Central memory CD8-positive, alpha-beta T cell (primary cell): ENCODE measurements at regions not wholly inside any gene's neighbourhood (a gene's known extent, or its start where the extent isn't known, plus 50 kb on each side); places are given as distances from the start of the nearest gene placed in this dataset.

Experiments used
- ATAC-seq: fragments of 150-1000 bp; cut with Tn5 transposase; replicated peaks from 2 replicates; pipeline ENCODE4 v1.10.0; 2022; ENCODE audit warnings: mild to moderate bottlenecking, moderate FRiP score, moderate number of reproducible peaks; ENCODE audit not compliant: poor library complexity, severe bottlenecking; ENCODE audit errors: extremely low read depth
- DNase-seq, 2 donors: peaks; one replicate each; pipeline ENCODE4 v3.0.0; 2021; ENCODE audit warnings: low spot score in 2 of 2
- H3K27ac Mint-ChIP-seq: one replicate; pipeline ENCODE4 v1.8.0; 2022; ENCODE audit warnings: low read depth, mild to moderate bottlenecking, moderate library complexity, mixed read lengths
- H3K27me3 Mint-ChIP-seq: one replicate; pipeline ENCODE4 v1.8.0; 2022; ENCODE audit warnings: mixed read lengths
- H3K36me3 Mint-ChIP-seq: one replicate; pipeline ENCODE4 v1.8.0; 2022; ENCODE audit warnings: mild to moderate bottlenecking, moderate library complexity, mixed read lengths; ENCODE audit not compliant: insufficient read depth
- H3K4me1 Mint-ChIP-seq: one replicate; pipeline ENCODE4 v1.8.0; 2022; ENCODE audit warnings: mixed read lengths
- H3K4me3 Mint-ChIP-seq: one replicate; pipeline ENCODE4 v1.8.0; 2022; ENCODE audit warnings: mild to moderate bottlenecking, moderate library complexity, mixed read lengths
- H3K9me3 Mint-ChIP-seq: one replicate; pipeline ENCODE4 v1.8.0; 2022; ENCODE audit warnings: mixed read lengths

DNA sequence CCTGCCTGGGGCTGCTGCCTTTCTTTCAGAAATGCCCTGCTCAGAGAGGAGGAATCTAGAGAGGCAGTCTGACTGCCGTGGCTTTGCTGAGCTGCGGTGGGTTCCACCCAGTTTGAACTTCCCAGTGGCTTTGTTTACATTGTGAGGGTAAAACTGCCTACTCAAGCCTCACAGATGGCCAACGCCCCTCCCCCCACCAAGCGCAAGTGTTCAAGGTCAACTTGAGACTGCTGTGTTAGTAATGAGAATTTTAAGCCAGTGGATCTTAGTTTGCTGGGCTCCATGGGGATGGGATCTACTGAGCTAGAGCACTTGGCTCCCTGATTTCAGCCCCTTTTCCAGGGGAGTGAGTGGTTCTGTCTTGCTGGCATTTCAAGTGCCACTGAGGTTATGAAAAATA, 819.2 kb downstream of the NLGN4Y start:
- no peak overlapping the region for H3K27ac Mint-ChIP-seq
- DNase-seq, result no peak
- no peaks in the 10 kb centered on the region for H3K4me1 Mint-ChIP-seq
- H3K4me3 Mint-ChIP-seq, result no peak overlapping the region
- H3K27me3 Mint-ChIP-seq, result peaks cover 42% of the 10 kb centered on the region
- no peak for ATAC-seq
- peaks cover 1% of the 10 kb centered on the region for H3K36me3 Mint-ChIP-seq
- H3K9me3 Mint-ChIP-seq, result peaks cover 6% of the 10 kb centered on the region

- no peak for DNase-seq
- ATAC-seq, result no peak
- peaks cover 40% of the 10 kb centered on the region for H3K27me3 Mint-ChIP-seq
- H3K9me3 Mint-ChIP-seq, result peaks cover 6% of the 10 kb centered on the region
- no peak overlapping the region for H3K27ac Mint-ChIP-seq
- H3K4me1 Mint-ChIP-seq, result no peaks in the 10 kb centered on the region
- H3K36me3 Mint-ChIP-seq, result peaks cover 1% of the 10 kb centered on the region
- H3K4me3 Mint-ChIP-seq, result no peak overlapping the region
Measured at GRCh38 chrY:15345471-15346155, 821.3 kb downstream of the NLGN4Y start.

- peaks cover 1% of the 10 kb centered on the region for H3K36me3 Mint-ChIP-seq
- no peak overlapping the region for H3K27ac Mint-ChIP-seq
- ATAC-seq (no peak), DNase-seq (no peak)
- H3K27me3 Mint-ChIP-seq, result peaks cover 34% of the 10 kb centered on the region
- no peak overlapping the region for H3K4me3 Mint-ChIP-seq
- no peaks in the 10 kb centered on the region for H3K9me3 Mint-ChIP-seq
- H3K4me1 Mint-ChIP-seq, result no peaks in the 10 kb centered on the region
Measured at GRCh38 chrY:15349351-15349750, 825.0 kb downstream of the NLGN4Y start.

DNA sequence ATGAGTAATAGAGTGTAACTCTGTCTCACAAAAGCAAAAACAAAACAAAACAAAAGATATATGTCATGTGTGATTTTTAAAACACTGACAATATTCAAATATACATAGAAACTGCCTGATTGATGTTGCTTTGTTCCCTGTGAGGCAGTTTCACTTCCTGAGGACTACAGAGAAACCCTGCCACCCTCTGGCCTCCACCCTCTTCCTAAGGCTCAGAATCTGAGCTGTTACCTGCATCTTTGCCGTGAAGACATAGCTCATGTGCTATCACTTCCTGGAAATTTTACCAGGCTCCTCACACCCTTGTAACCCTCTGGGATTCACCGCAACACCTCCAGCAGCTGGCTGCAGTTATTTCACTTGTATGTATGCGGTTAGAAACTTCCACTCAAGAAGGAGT, 831.0 kb downstream of the NLGN4Y start:
- ATAC-seq (peak; percentile 63), DNase-seq (no peak)
- H3K9me3 Mint-ChIP-seq, result no peaks in the 10 kb centered on the region
- H3K27ac Mint-ChIP-seq, result no peak overlapping the region
- no peak overlapping the region for H3K4me3 Mint-ChIP-seq
- H3K36me3 Mint-ChIP-seq, result no peaks in the 10 kb centered on the region
- no peaks in the 10 kb centered on the region for H3K27me3 Mint-ChIP-seq
- peaks cover 5% of the 10 kb centered on the region for H3K4me1 Mint-ChIP-seq

GRCh38 chrY:15360471-15360870, 836.1 kb downstream of the NLGN4Y start:
- H3K4me1 Mint-ChIP-seq, result peaks cover 3% of the 10 kb centered on the region
- peaks cover 9% of the 10 kb centered on the region for H3K27me3 Mint-ChIP-seq
- H3K27ac Mint-ChIP-seq, result no peak overlapping the region
- H3K36me3 Mint-ChIP-seq, result no peaks in the 10 kb centered on the region
- no peaks in the 10 kb centered on the region for H3K9me3 Mint-ChIP-seq
- DNase-seq (no peak), ATAC-seq (no peak)
- H3K4me3 Mint-ChIP-seq, result no peak overlapping the region

- no peak for DNase-seq
- H3K36me3 Mint-ChIP-seq, result no peaks in the 10 kb centered on the region
- H3K27me3 Mint-ChIP-seq, result peaks cover 28% of the 10 kb centered on the region
- no peaks in the 10 kb centered on the region for H3K9me3 Mint-ChIP-seq
- H3K4me3 Mint-ChIP-seq, result no peak overlapping the region
- H3K4me1 Mint-ChIP-seq, result no peaks in the 10 kb centered on the region
- H3K27ac Mint-ChIP-seq, result no peak overlapping the region
- no peak for ATAC-seq
Measured at GRCh38 chrY:15364996-15365395, 840.7 kb downstream of the NLGN4Y start.

DNA sequence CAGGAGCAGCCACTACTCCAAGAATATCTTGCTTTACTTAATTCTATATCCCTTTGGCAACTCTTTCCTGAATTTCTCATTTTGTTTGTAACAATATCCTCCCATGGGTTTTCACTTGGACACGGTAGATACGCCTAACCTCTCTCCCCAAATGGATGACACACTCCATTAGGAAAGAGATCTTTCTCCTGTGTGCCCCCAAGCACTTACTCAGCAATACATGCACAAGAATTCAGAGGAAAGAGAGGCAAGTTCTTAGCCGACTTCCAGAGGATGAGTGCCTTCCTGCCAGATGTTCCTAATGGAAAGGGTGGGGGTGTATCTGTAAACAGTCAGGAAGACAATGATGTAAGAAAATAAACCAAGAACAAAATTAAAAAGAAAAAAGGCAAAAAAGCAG, 844.5 kb downstream of the NLGN4Y start:
- Mint-ChIP-seq H3K4me1 (no peaks in the 10 kb centered on the region), H3K9me3 (no peaks in the 10 kb centered on the region), H3K27me3 (peaks cover 35% of the 10 kb centered on the region), H3K27ac (no peak overlapping the region), H3K36me3 (no peaks in the 10 kb centered on the region), H3K4me3 (no peak overlapping the region)
- DNase-seq, result no peak
- ATAC-seq, result no peak

DNA sequence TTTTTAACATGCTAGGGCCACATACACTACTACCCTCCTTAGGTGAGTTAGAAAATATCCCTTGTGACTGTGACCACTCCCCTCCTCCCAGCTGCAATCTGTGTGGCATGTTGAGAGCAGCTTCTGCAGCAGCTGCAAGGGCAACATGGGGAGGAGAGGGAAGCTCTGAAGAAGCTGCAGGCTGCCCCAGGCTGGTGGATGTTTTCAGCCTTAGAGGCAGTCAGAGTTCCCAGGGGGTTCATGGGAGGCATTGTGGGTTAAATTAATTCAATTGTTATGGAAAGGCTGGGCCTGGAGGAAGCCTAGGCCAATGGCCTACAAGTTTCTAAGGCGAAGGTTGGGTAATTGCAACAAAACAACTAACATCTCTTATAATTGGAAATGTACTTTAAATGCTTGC, 860.8 kb downstream of the NLGN4Y start:
- no peaks in the 10 kb centered on the region for H3K4me1 Mint-ChIP-seq
- ATAC-seq (no peak), DNase-seq (no peak)
- H3K27me3 Mint-ChIP-seq, result no peaks in the 10 kb centered on the region
- no peaks in the 10 kb centered on the region for H3K9me3 Mint-ChIP-seq
- no peak overlapping the region for H3K27ac Mint-ChIP-seq
- H3K36me3 Mint-ChIP-seq, result no peaks in the 10 kb centered on the region
- H3K4me3 Mint-ChIP-seq, result no peak overlapping the region

- Mint-ChIP-seq H3K36me3 (no peaks in the 10 kb centered on the region), H3K4me3 (no peak overlapping the region), H3K27ac (no peak overlapping the region), H3K27me3 (no peaks in the 10 kb centered on the region), H3K4me1 (no peaks in the 10 kb centered on the region), H3K9me3 (no peaks in the 10 kb centered on the region)
- DNase-seq, result no peak
- ATAC-seq, result no peak
Measured at GRCh38 chrY:15397556-15398280, 873.4 kb downstream of the NLGN4Y start.

DNA sequence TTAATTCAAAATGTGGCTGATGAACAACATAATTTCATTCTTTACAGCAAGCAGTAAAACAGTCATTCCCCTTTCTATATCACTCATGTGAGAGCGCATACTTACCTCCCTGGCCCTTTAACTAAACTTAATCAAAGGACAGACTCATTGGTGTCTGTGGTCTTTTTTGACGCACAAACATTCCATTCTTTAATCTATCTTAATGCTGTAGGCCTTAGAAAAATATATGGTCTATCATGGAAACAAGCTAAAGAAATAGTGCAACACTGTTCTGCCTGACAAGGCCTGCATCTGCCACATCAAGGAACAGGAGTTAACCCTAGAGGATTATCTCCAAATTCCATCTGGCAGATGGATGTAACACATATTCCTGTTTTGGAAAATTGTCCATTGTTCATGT, 878.1 kb downstream of the NLGN4Y start:
- Mint-ChIP-seq H3K27me3 (peaks cover 8% of the 10 kb centered on the region), H3K4me3 (no peak overlapping the region), H3K9me3 (peaks cover 4% of the 10 kb centered on the region), H3K36me3 (no peaks in the 10 kb centered on the region), H3K4me1 (no peaks in the 10 kb centered on the region), H3K27ac (no peak overlapping the region)
- DNase-seq (no peak), ATAC-seq (no peak)

GRCh38 chrY:15404551-15404950, 880.2 kb downstream of the NLGN4Y start:
- ATAC-seq (no peak), DNase-seq (no peak)
- peaks cover 11% of the 10 kb centered on the region for H3K9me3 Mint-ChIP-seq
- no peak overlapping the region for H3K27ac Mint-ChIP-seq
- H3K27me3 Mint-ChIP-seq, result peaks cover 29% of the 10 kb centered on the region
- no peaks in the 10 kb centered on the region for H3K36me3 Mint-ChIP-seq
- H3K4me3 Mint-ChIP-seq, result no peak overlapping the region
- no peaks in the 10 kb centered on the region for H3K4me1 Mint-ChIP-seq

GRCh38 chrY:15415165-15415564, 890.8 kb downstream of the NLGN4Y start:
- Mint-ChIP-seq H3K4me1 (no peaks in the 10 kb centered on the region), H3K9me3 (no peaks in the 10 kb centered on the region), H3K36me3 (peaks cover 1% of the 10 kb centered on the region), H3K27ac (no peak overlapping the region), H3K4me3 (no peak overlapping the region), H3K27me3 (peaks cover 23% of the 10 kb centered on the region)
- DNase-seq (no peak), ATAC-seq (no peak)

- ATAC-seq (no peak), DNase-seq (no peak)
- Mint-ChIP-seq H3K4me3 (no peak overlapping the region), H3K27me3 (peaks cover 6% of the 10 kb centered on the region), H3K36me3 (peaks cover 1% of the 10 kb centered on the region), H3K27ac (no peak overlapping the region), H3K9me3 (no peaks in the 10 kb centered on the region), H3K4me1 (peaks cover 5% of the 10 kb centered on the region)
Measured at GRCh38 chrY:15418613-15419012, 894.3 kb downstream of the NLGN4Y start.
